Liver (tissue), 3 donors: ENCODE measurements at regions not wholly inside any gene's neighbourhood (a gene's known extent, or its start where the extent isn't known, plus 50 kb on each side); places are given as distances from the start of the nearest gene placed in this dataset.

ENCODE experiments used
- CTCF ChIP-seq: fragments of 150-350 bp; IDR thresholded peaks from 2 replicates; pipeline ENCODE4 v1.5.1; 2017; ENCODE audit warnings: improper control_type of control experiment, low read depth, low read length; ENCODE audit not compliant: missing input control
- GABPA ChIP-seq, 2 donors: IDR thresholded peaks in 1 of 2; conservative IDR thresholded peaks in 1 of 2; 2 replicates each; pipeline ENCODE4 v1.6.1; 2016; ENCODE audit warnings: antibody characterized with exemption in 2 of 2, mild to moderate bottlenecking in 1 of 2, moderate library complexity in 1 of 2
- HNF4A ChIP-seq, 2 donors: conservative IDR thresholded peaks; 2 replicates each; pipeline ENCODE4 v1.6.1; 2016; ENCODE audit warnings: antibody characterized with exemption in 2 of 2, mild to moderate bottlenecking in 2 of 2
- RAD21 ChIP-seq, 2 donors: IDR thresholded peaks; 2 replicates each; pipeline ENCODE4 v1.6.1; 2016; ENCODE audit warnings: antibody characterized with exemption in 2 of 2, mild to moderate bottlenecking in 2 of 2
- REST ChIP-seq: IDR thresholded peaks from 2 replicates; pipeline ENCODE4 v1.6.1; 2016; ENCODE audit warnings: antibody characterized with exemption, mild to moderate bottlenecking
- TAF1 ChIP-seq: conservative IDR thresholded peaks from 2 replicates; pipeline ENCODE4 v1.6.1; 2016; ENCODE audit warnings: antibody characterized with exemption, mild to moderate bottlenecking
- TF ChIP-seq, protein P1 (sequence below): IDR thresholded peaks from 2 replicates; pipeline ENCODE4 v1.6.1; 2016; ENCODE audit warnings: antibody characterized with exemption
- donor health status: healthy.
- donor health status: healthy.

DNA sequence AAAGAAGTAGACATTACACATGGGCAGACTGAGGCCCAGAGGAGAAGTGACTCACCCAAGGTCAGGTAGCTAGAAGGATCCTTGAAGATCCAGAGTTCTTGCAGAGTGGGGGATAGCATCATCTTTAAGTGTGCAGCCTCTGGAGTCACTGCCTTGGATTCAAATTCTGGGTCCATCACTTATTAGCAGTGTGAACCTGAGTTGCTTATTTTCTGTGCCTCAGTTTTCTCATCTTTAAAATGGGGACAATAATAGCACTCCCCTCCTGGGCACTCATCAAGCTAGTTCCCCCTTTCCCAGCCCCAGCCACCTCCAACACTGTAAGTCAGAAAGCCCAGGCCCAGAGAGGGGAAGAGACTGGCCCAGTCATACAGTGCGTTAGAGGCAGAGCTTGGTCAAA lies 141.8 kb upstream of the PJA1 start:
- TF ChIP-seq, protein P1, sequence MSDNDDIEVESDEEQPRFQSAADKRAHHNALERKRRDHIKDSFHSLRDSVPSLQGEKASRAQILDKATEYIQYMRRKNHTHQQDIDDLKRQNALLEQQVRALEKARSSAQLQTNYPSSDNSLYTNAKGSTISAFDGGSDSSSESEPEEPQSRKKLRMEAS, result no peak
- TF ChIP-seq CTCF, result no peak
- no peak for TF ChIP-seq GABPA (IDR thresholded peaks at IDR 0.05 in 1 of 2, conservative IDR thresholded peaks at IDR 0.05 in 1 of 2)
- no peak for TF ChIP-seq REST
- no peak for TF ChIP-seq TAF1
- no peak for TF ChIP-seq RAD21 (IDR thresholded peaks at IDR 0.05)
- TF ChIP-seq HNF4A (conservative IDR thresholded peaks at IDR 0.05), result no peak
